Keratinocyte (primary cell): ENCODE measurements at regions not wholly inside any gene's neighbourhood (a gene's known extent, or its start where the extent isn't known, plus 50 kb on each side); places are given as distances from the start of the nearest gene placed in this dataset.

ENCODE experiments used
- DNase-seq: peaks from one replicate; pipeline ENCODE4 v3.0.0-alpha.2; 2011; ENCODE audit warnings: low read depth, missing footprints, low spot score
- FAIRE-seq: peaks from 2 replicates; lab custom pipeline; 2011; peaks lifted over from hg19 to GRCh38; lab: Jason Lieb, UNC
- H2AFZ ChIP-seq: 2 replicates; pipeline ENCODE4 v1.6.0; 2012; ENCODE audit warnings: low read length, control low read depth, inconsistent platforms; ENCODE audit not compliant: control insufficient read depth
- H3K27ac ChIP-seq: 2 replicates; pipeline ENCODE4 v1.5.1; 2011; ENCODE audit warnings: low read length; ENCODE audit not compliant: control insufficient read depth, insufficient read depth
- H3K27me3 ChIP-seq: 3 replicates; pipeline ENCODE4 v1.6.0; 2011; ENCODE audit warnings: low read length; ENCODE audit not compliant: control insufficient read depth, insufficient read depth; ENCODE audit errors: extremely low read depth
- H3K36me3 ChIP-seq, 2 experiments: 2 replicates in 1 of 2; 3 replicates in 1 of 2; pipeline ENCODE4 v1.5.1; 2011; ENCODE audit warnings: low read length in 2 of 2, mild to moderate bottlenecking in 1 of 2; ENCODE audit not compliant: control insufficient read depth in 2 of 2, insufficient read depth in 2 of 2; ENCODE audit errors: extremely low read depth in 1 of 2
- H3K4me1 ChIP-seq: 3 replicates; pipeline ENCODE4 v1.5.1; 2011; ENCODE audit warnings: low read length; ENCODE audit not compliant: control insufficient read depth, insufficient read depth; ENCODE audit errors: extremely low read depth
- H3K4me2 ChIP-seq: 3 replicates; pipeline ENCODE4 v1.6.0; 2011; ENCODE audit warnings: low read depth, low read length; ENCODE audit not compliant: control insufficient read depth, insufficient read depth; ENCODE audit errors: extremely low read depth
- H3K4me3 ChIP-seq, 3 experiments: fragments of 200-600 bp in 1 of 3; sonication (generic) in 1 of 3; 2 replicates in 2 of 3; 3 replicates in 1 of 3; pipeline ENCODE4 v1.5.1; 2011 to 2016; ENCODE audit warnings: low read length in 3 of 3, mild to moderate bottlenecking in 3 of 3, control low read depth in 2 of 3, inconsistent platforms in 1 of 3, low read depth in 1 of 3, mixed read lengths in 1 of 3, mixed run types in 1 of 3, moderate library complexity in 1 of 3; ENCODE audit not compliant: control insufficient read depth in 2 of 3, insufficient read depth in 2 of 3; ENCODE audit errors: extremely low read depth in 1 of 3
- H3K79me2 ChIP-seq: 2 replicates; pipeline ENCODE4 v1.6.0; 2012; ENCODE audit warnings: low read length; ENCODE audit not compliant: control insufficient read depth, insufficient read depth
- H3K9ac ChIP-seq: 3 replicates; pipeline ENCODE4 v1.6.0; 2011; ENCODE audit warnings: low read length; ENCODE audit not compliant: control insufficient read depth, insufficient read depth; ENCODE audit errors: extremely low read depth
- H3K9me1 ChIP-seq: 3 replicates; pipeline ENCODE4 v1.6.0; 2011; ENCODE audit warnings: low read length; ENCODE audit not compliant: control insufficient read depth, insufficient read depth; ENCODE audit errors: extremely low read depth
- H3K9me3 ChIP-seq: 2 replicates; pipeline ENCODE4 v1.5.1; 2012; ENCODE audit warnings: low read depth, low read length; ENCODE audit not compliant: control insufficient read depth
- H4K20me1 ChIP-seq: 3 replicates; pipeline ENCODE4 v1.6.0; 2011; ENCODE audit warnings: low read length; ENCODE audit not compliant: control insufficient read depth, insufficient read depth; ENCODE audit errors: extremely low read depth
- EZH2 ChIP-seq: IDR thresholded peaks from one replicate; pipeline ENCODE4 v1.6.1; 2012; ENCODE audit warnings: inconsistent platforms, mild to moderate bottlenecking, low read length, moderate library complexity
- dilution Hi-C: fragments of 300-500 bp; cut with MboI; formaldehyde crosslinking; loops from one replicate; pipeline ENCODE4 v1.7.0; 2020; ENCODE audit warnings: low sequenced_read_pairs; ENCODE audit not compliant: extremely low pct_ligation_motif_present
- TF ChIP-seq, protein P1 (sequence below), 3 experiments: IDR thresholded peaks in 1 of 3; conservative IDR thresholded peaks in 1 of 3; optimal IDR thresholded peaks in 1 of 3; 2 replicates in 2 of 3; 3 replicates in 1 of 3; pipeline versions ENCODE3 to v1.5.1; 2011; ENCODE audit warnings: low read length in 3 of 3, mild to moderate bottlenecking in 3 of 3, moderate library complexity in 2 of 3, control low read depth in 1 of 3, inconsistent platforms in 1 of 3; ENCODE audit not compliant: insufficient read depth in 2 of 3; ENCODE audit errors: extremely low read depth in 1 of 3

- no peak overlapping the region for H3K4me3 ChIP-seq
- no peaks in the 10 kb centered on the region for H3K4me1 ChIP-seq
- dilution Hi-C loops, result loop anchor here (25.0 kb wide), 1 partner anchor 293 kb away; the partner anchor contains the start of gene PIWIL1
- H3K27me3 ChIP-seq, result peaks cover 15% of the 10 kb centered on the region
- H3K9ac ChIP-seq, result no peak overlapping the region
- H4K20me1 ChIP-seq, result no peaks in the 10 kb centered on the region
- H3K9me1 ChIP-seq, result no peaks in the 10 kb centered on the region
- no peak for TF ChIP-seq EZH2
- TF ChIP-seq, protein P1, sequence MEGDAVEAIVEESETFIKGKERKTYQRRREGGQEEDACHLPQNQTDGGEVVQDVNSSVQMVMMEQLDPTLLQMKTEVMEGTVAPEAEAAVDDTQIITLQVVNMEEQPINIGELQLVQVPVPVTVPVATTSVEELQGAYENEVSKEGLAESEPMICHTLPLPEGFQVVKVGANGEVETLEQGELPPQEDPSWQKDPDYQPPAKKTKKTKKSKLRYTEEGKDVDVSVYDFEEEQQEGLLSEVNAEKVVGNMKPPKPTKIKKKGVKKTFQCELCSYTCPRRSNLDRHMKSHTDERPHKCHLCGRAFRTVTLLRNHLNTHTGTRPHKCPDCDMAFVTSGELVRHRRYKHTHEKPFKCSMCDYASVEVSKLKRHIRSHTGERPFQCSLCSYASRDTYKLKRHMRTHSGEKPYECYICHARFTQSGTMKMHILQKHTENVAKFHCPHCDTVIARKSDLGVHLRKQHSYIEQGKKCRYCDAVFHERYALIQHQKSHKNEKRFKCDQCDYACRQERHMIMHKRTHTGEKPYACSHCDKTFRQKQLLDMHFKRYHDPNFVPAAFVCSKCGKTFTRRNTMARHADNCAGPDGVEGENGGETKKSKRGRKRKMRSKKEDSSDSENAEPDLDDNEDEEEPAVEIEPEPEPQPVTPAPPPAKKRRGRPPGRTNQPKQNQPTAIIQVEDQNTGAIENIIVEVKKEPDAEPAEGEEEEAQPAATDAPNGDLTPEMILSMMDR (optimal IDR thresholded peaks at IDR 0.05 in 1 of 3, IDR thresholded peaks at IDR 0.05 in 1 of 3, conservative IDR thresholded peaks at IDR 0.05 in 1 of 3; ENCODE audit: extremely low read depth in 1 of 3, insufficient read depth in 2 of 3, low read length in 3 of 3), result no peak
- H3K9me3 ChIP-seq, result no peaks in the 10 kb centered on the region
- DNase-seq (no peak), FAIRE-seq (no peak)
- H3K4me2 ChIP-seq, result no peak overlapping the region
- no peaks in the 10 kb centered on the region for H3K79me2 ChIP-seq
- no peak overlapping the region for H3K27ac ChIP-seq
- H2AFZ ChIP-seq, result no peak overlapping the region
- H3K36me3 ChIP-seq, result no peaks in the 10 kb centered on the region
Observed at GRCh38 chr12:130043685-130044406, 118.4 kb upstream of the FZD10 start.

DNA sequence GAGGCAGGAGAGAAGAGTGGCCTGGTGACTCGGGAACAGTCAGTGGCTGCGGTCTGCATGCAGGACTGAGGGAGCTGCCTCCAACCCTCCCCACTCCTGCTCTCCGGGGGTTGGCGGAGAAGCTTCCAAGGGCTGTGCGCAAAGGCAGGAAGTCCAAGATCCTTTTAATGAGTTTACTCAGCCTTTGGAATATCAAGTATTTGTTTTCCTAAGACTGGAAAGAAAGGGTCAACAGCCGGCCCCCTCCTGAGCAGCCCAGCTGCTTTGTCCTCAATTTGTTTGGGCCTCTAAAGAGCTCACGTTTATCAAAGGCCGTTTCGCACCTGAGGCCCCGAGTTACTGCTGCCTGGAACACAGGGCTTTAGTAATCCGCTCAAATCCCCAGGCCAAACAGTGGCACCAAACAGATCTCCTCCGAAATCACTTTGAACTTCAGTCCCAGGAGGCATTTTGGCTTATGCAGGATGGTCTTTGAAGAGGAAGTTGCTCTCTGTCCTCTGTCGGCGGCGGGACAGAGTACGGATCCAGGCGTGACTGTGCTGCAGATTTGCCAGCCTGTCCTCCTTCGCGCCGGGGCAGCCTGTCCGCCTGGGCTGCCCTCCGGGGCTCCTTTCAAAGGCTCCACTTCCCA is 117.2 kb upstream of the FZD10 start:
- H3K9ac ChIP-seq, result no peak overlapping the region
- no peaks in the 10 kb centered on the region for H3K4me1 ChIP-seq
- no peak overlapping the region for H3K4me2 ChIP-seq
- H3K9me1 ChIP-seq, result no peaks in the 10 kb centered on the region
- H3K4me3 ChIP-seq, result no peak overlapping the region
- dilution Hi-C loops, result loop anchor here (25.0 kb wide), 1 partner anchor 292 kb away; the partner anchor contains the start of gene PIWIL1
- FAIRE-seq, result no peak
- H3K79me2 ChIP-seq, result no peaks in the 10 kb centered on the region
- H2AFZ ChIP-seq, result no peak overlapping the region
- TF ChIP-seq, protein P1 (optimal IDR thresholded peaks at IDR 0.05 in 1 of 3, IDR thresholded peaks at IDR 0.05 in 1 of 3, conservative IDR thresholded peaks at IDR 0.05 in 1 of 3; ENCODE audit: extremely low read depth in 1 of 3, insufficient read depth in 2 of 3, low read length in 3 of 3), result no peak
- TF ChIP-seq EZH2, result no peak
- H3K27me3 ChIP-seq, result peaks cover 18% of the 10 kb centered on the region
- no peak for DNase-seq
- no peaks in the 10 kb centered on the region for H3K36me3 ChIP-seq
- H3K27ac ChIP-seq, result no peak overlapping the region
- no peaks in the 10 kb centered on the region for H3K9me3 ChIP-seq
- H4K20me1 ChIP-seq, result no peaks in the 10 kb centered on the region
